ENCODE measurements at regions not wholly inside any gene's neighbourhood (a gene's known extent, or its start where the extent isn't known, plus 50 kb on each side); places are given as distances from the start of the nearest gene placed in this dataset.

DNA sequence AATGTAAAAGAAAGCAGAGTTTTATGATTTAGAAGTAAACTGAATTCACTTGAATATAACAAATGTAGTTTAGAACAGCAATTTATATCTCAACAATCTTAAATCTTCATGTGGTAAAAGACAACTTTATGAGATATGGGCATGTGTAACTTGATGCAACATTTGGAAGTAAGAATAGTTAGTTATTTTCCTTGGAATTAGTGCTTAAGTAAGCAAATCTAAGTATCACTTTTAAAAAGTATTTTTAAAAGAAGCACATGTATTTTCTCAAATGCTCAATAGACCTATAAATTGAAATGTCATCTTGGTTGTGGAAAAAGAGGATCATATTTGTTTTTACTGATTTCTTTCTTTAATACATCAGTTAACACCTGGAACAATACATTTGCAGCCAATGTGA lies 340.3 kb upstream of the CDH6 start:
- TF ChIP-seq, protein P1, sequence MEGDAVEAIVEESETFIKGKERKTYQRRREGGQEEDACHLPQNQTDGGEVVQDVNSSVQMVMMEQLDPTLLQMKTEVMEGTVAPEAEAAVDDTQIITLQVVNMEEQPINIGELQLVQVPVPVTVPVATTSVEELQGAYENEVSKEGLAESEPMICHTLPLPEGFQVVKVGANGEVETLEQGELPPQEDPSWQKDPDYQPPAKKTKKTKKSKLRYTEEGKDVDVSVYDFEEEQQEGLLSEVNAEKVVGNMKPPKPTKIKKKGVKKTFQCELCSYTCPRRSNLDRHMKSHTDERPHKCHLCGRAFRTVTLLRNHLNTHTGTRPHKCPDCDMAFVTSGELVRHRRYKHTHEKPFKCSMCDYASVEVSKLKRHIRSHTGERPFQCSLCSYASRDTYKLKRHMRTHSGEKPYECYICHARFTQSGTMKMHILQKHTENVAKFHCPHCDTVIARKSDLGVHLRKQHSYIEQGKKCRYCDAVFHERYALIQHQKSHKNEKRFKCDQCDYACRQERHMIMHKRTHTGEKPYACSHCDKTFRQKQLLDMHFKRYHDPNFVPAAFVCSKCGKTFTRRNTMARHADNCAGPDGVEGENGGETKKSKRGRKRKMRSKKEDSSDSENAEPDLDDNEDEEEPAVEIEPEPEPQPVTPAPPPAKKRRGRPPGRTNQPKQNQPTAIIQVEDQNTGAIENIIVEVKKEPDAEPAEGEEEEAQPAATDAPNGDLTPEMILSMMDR (IDR thresholded peaks at IDR 0.05) = no peak
- no peak for TF ChIP-seq POLR2A (IDR thresholded peaks at IDR 0.05)

All from body of pancreas (tissue), 4 donors.